Liver (tissue), 8 donors: ENCODE measurements at regions not wholly inside any gene's neighbourhood (a gene's known extent, or its start where the extent isn't known, plus 50 kb on each side); places are given as distances from the start of the nearest gene placed in this dataset.

Source experiments
- DNase-seq: peaks from one replicate; pipeline ENCODE4 v3.0.0-alpha.2; 2017; ENCODE audit warnings: low spot score
- H3K27ac ChIP-seq, 2 donors: one replicate each; pipeline ENCODE4 v1.7.0; 2013; ENCODE audit warnings: inconsistent platforms in 2 of 2, low read length in 2 of 2, control low read depth in 1 of 2, low read depth in 1 of 2, mild to moderate bottlenecking in 1 of 2
- H3K27me3 ChIP-seq, 4 donors: one replicate each; pipeline versions ENCODE4 v1.6.1 to v1.7.0; 2013; ENCODE audit warnings: low read length in 3 of 4, inconsistent platforms in 1 of 4, mild to moderate bottlenecking in 1 of 4, moderate library complexity in 1 of 4; ENCODE audit not compliant: control insufficient read depth in 4 of 4, insufficient read depth in 4 of 4
- H3K36me3 ChIP-seq, 4 donors: one replicate each; pipeline versions ENCODE4 v1.6.1 to v1.7.0; 2013; ENCODE audit warnings: low read length in 3 of 4, mild to moderate bottlenecking in 3 of 4, low read depth in 1 of 4, moderate library complexity in 1 of 4; ENCODE audit not compliant: control insufficient read depth in 4 of 4, insufficient read depth in 3 of 4
- H3K4me1 ChIP-seq, 4 donors: one replicate each; pipeline versions ENCODE4 v1.6.1 to v1.7.0; 2013; ENCODE audit warnings: low read length in 3 of 4, mild to moderate bottlenecking in 3 of 4, moderate library complexity in 1 of 4; ENCODE audit not compliant: control insufficient read depth in 4 of 4, insufficient read depth in 4 of 4
- H3K4me3 ChIP-seq, 3 donors: one replicate each; pipeline versions ENCODE4 v1.6.1 to v1.7.0; 2013; ENCODE audit warnings: low read length in 3 of 3, control low read depth in 1 of 3, low read depth in 1 of 3, mild to moderate bottlenecking in 1 of 3
- H3K9ac ChIP-seq, 2 donors: one replicate each; pipeline ENCODE4 v1.7.0; 2013; ENCODE audit warnings: low read length in 2 of 2, mild to moderate bottlenecking in 2 of 2, moderate library complexity in 2 of 2, control low read depth in 1 of 2, low read depth in 1 of 2
- H3K9me3 ChIP-seq, 4 donors: one replicate each; pipeline versions ENCODE4 v1.6.1 to v1.7.0; 2013; ENCODE audit warnings: low read length in 3 of 4; ENCODE audit not compliant: control insufficient read depth in 4 of 4
- ATF3 ChIP-seq: IDR thresholded peaks from 2 replicates; pipeline ENCODE4 v1.6.1; 2016; ENCODE audit warnings: antibody characterized with exemption
- EGR1 ChIP-seq, 2 donors: IDR thresholded peaks; 2 replicates each; pipeline ENCODE4 v1.6.1; 2016 to 2018; ENCODE audit warnings: antibody characterized with exemption in 2 of 2, low read depth in 2 of 2
- FOXA1 ChIP-seq: IDR thresholded peaks from 2 replicates; pipeline ENCODE4 v1.6.1; 2016; ENCODE audit warnings: antibody characterized with exemption
- FOXA2 ChIP-seq: IDR thresholded peaks from 2 replicates; pipeline ENCODE4 v1.6.1; 2016; ENCODE audit warnings: antibody characterized with exemption
- GABPA ChIP-seq, 2 donors: IDR thresholded peaks in 1 of 2; conservative IDR thresholded peaks in 1 of 2; 2 replicates each; pipeline ENCODE4 v1.6.1; 2016; ENCODE audit warnings: antibody characterized with exemption in 2 of 2, mild to moderate bottlenecking in 1 of 2, moderate library complexity in 1 of 2
- HNF4A ChIP-seq, 2 donors: conservative IDR thresholded peaks; 2 replicates each; pipeline ENCODE4 v1.6.1; 2016; ENCODE audit warnings: antibody characterized with exemption in 2 of 2, mild to moderate bottlenecking in 2 of 2
- HNF4G ChIP-seq: IDR thresholded peaks from 2 replicates; pipeline ENCODE4 v1.6.1; 2016; ENCODE audit warnings: antibody characterized with exemption
- JUND ChIP-seq, 2 donors: IDR thresholded peaks; 2 replicates each; pipeline ENCODE4 v1.6.1; 2016; ENCODE audit warnings: antibody characterized with exemption in 2 of 2
- MAX ChIP-seq: IDR thresholded peaks from 2 replicates; pipeline ENCODE4 v1.6.1; 2016; ENCODE audit warnings: antibody characterized with exemption
- NR2F2 ChIP-seq: IDR thresholded peaks from 2 replicates; pipeline ENCODE4 v1.6.1; 2016; ENCODE audit warnings: antibody characterized with exemption
- RAD21 ChIP-seq, 2 donors: IDR thresholded peaks; 2 replicates each; pipeline ENCODE4 v1.6.1; 2016; ENCODE audit warnings: antibody characterized with exemption in 2 of 2, mild to moderate bottlenecking in 2 of 2
- RXRA ChIP-seq, 2 donors: IDR thresholded peaks; 2 replicates each; pipeline ENCODE4 v1.6.1; 2017 to 2018; ENCODE audit warnings: antibody characterized with exemption in 2 of 2, mild to moderate bottlenecking in 1 of 2
- SP1 ChIP-seq: IDR thresholded peaks from 2 replicates; pipeline ENCODE4 v1.6.1; 2018; ENCODE audit warnings: antibody characterized with exemption, mild to moderate bottlenecking
- TAF1 ChIP-seq: conservative IDR thresholded peaks from 2 replicates; pipeline ENCODE4 v1.6.1; 2016; ENCODE audit warnings: antibody characterized with exemption, mild to moderate bottlenecking
- YY1 ChIP-seq: IDR thresholded peaks from 2 replicates; pipeline ENCODE4 v1.6.1; 2016; ENCODE audit warnings: antibody characterized with exemption, mild to moderate bottlenecking
- ZBTB33 ChIP-seq: IDR thresholded peaks from 2 replicates; pipeline ENCODE4 v1.6.1; 2016; ENCODE audit warnings: antibody characterized with exemption
- WGBS: extraction: QIAGEN DNeasy Blood & Tissue Kit; methylation state at CpG from one replicate; pipeline ENCODE4 v1.1.7; 2013; 5-methylcytosine and 5-hydroxymethylcytosine counted together
- TF ChIP-seq, protein P1 (sequence below): IDR thresholded peaks from 2 replicates; pipeline ENCODE4 v1.6.1; 2016; ENCODE audit warnings: antibody characterized with exemption, mild to moderate bottlenecking
- TF ChIP-seq, protein P2 (sequence below): fragments of 150-350 bp; IDR thresholded peaks from 2 replicates; pipeline ENCODE4 v1.5.1; 2017; ENCODE audit warnings: improper control_type of control experiment, low read depth, low read length; ENCODE audit not compliant: missing input control
- donor health status: healthy.
- donor health status: healthy.
- donor health status: healthy.
- donor health status: healthy.
- donor health status: healthy.

DNA sequence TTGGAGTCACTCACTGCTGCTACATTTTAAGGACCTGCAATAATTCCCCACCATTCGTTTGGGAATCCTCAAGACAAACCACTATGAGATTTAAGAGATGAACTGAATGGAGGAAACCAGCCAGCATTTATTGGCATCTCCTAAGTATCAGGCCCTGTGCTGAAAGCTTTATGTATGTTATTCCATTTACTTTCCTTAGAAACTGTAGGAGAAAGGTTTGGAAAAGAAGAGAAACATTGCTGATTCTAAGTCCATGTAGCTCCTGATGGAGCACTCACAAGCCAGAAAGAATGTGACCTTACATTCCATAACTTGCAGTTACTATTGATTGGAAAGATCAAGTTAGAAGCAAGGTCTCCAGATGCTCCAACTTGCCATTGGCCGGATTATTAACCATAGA is 267.4 kb downstream of the GAS1 start:
- no peak for DNase-seq
- H3K4me3 ChIP-seq: no peak overlapping the region
- no peaks in the 10 kb centered on the region for H3K36me3 ChIP-seq
- no peak overlapping the region for H3K9ac ChIP-seq
- peaks cover 0 to 2% (median 0%) of the 10 kb centered on the region in 4 donors for H3K27me3 ChIP-seq
- TF ChIP-seq EGR1 (IDR thresholded peaks at IDR 0.05; ENCODE audit: low read depth in 2 of 2) (no peak), HNF4A (conservative IDR thresholded peaks at IDR 0.05) (no peak), RAD21 (IDR thresholded peaks at IDR 0.05) (no peak), SP1 (no peak), RXRA (IDR thresholded peaks at IDR 0.05) (no peak), NR2F2 (no peak), FOXA2 (no peak), GABPA (IDR thresholded peaks at IDR 0.05 in 1 of 2, conservative IDR thresholded peaks at IDR 0.05 in 1 of 2) (no peak)
- TF ChIP-seq, protein P1, sequence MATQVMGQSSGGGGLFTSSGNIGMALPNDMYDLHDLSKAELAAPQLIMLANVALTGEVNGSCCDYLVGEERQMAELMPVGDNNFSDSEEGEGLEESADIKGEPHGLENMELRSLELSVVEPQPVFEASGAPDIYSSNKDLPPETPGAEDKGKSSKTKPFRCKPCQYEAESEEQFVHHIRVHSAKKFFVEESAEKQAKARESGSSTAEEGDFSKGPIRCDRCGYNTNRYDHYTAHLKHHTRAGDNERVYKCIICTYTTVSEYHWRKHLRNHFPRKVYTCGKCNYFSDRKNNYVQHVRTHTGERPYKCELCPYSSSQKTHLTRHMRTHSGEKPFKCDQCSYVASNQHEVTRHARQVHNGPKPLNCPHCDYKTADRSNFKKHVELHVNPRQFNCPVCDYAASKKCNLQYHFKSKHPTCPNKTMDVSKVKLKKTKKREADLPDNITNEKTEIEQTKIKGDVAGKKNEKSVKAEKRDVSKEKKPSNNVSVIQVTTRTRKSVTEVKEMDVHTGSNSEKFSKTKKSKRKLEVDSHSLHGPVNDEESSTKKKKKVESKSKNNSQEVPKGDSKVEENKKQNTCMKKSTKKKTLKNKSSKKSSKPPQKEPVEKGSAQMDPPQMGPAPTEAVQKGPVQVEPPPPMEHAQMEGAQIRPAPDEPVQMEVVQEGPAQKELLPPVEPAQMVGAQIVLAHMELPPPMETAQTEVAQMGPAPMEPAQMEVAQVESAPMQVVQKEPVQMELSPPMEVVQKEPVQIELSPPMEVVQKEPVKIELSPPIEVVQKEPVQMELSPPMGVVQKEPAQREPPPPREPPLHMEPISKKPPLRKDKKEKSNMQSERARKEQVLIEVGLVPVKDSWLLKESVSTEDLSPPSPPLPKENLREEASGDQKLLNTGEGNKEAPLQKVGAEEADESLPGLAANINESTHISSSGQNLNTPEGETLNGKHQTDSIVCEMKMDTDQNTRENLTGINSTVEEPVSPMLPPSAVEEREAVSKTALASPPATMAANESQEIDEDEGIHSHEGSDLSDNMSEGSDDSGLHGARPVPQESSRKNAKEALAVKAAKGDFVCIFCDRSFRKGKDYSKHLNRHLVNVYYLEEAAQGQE: no peak
- H3K27ac ChIP-seq: no peak overlapping the region
- H3K4me1 ChIP-seq: no peaks in the 10 kb centered on the region
- H3K9me3 ChIP-seq: peaks cover 0 to 1% (median 0%) of the 10 kb centered on the region in 4 donors
- 73% methylated on average over 2 of the region's 2 CpGs for WGBS

GRCh38 chr9:86676396-86676795 is 270.9 kb downstream of the GAS1 start:
- TF ChIP-seq HNF4G (no peak), RXRA (IDR thresholded peaks at IDR 0.05) (no peak), JUND (IDR thresholded peaks at IDR 0.05) (no peak), TAF1 (no peak), ZBTB33 (no peak), EGR1 (IDR thresholded peaks at IDR 0.05; ENCODE audit: low read depth in 2 of 2) (no peak), FOXA2 (no peak), SP1 (no peak), FOXA1 (no peak), GABPA (IDR thresholded peaks at IDR 0.05 in 1 of 2, conservative IDR thresholded peaks at IDR 0.05 in 1 of 2) (no peak), HNF4A (conservative IDR thresholded peaks at IDR 0.05) (no peak), MAX (no peak), ATF3 (no peak), YY1 (no peak), NR2F2 (no peak), RAD21 (IDR thresholded peaks at IDR 0.05) (no peak)
- TF ChIP-seq, protein P2, sequence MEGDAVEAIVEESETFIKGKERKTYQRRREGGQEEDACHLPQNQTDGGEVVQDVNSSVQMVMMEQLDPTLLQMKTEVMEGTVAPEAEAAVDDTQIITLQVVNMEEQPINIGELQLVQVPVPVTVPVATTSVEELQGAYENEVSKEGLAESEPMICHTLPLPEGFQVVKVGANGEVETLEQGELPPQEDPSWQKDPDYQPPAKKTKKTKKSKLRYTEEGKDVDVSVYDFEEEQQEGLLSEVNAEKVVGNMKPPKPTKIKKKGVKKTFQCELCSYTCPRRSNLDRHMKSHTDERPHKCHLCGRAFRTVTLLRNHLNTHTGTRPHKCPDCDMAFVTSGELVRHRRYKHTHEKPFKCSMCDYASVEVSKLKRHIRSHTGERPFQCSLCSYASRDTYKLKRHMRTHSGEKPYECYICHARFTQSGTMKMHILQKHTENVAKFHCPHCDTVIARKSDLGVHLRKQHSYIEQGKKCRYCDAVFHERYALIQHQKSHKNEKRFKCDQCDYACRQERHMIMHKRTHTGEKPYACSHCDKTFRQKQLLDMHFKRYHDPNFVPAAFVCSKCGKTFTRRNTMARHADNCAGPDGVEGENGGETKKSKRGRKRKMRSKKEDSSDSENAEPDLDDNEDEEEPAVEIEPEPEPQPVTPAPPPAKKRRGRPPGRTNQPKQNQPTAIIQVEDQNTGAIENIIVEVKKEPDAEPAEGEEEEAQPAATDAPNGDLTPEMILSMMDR: no peak
- TF ChIP-seq, protein P1: no peak
- Histone ChIP-seq H3K9me3 (peaks cover 0 to 1% (median 0%) of the 10 kb centered on the region in 4 donors), H3K9ac (no peak overlapping the region), H3K27me3 (peaks cover 0 to 3% (median 0%) of the 10 kb centered on the region in 4 donors), H3K27ac (no peak overlapping the region), H3K4me1 (no peaks in the 10 kb centered on the region), H3K36me3 (no peaks in the 10 kb centered on the region), H3K4me3 (no peak overlapping the region)
- no peak for DNase-seq
- 77% methylated on average over 2 of the region's 2 CpGs for WGBS
